A673 (cell line): ENCODE measurements at regions not wholly inside any gene's neighbourhood (a gene's known extent, or its start where the extent isn't known, plus 50 kb on each side); places are given as distances from the start of the nearest gene placed in this dataset.

Source experiments
- BruUV-seq: library from RNA; stranded (reverse); fragments of 400-500 nt; replicated peaks from 2 replicates; lab custom pipeline; 2021; lab: Mats Ljungman, UMichigan
- CTCF ChIA-PET: fragments of 300-600 bp; sonication (Branson Sonifier 250); formaldehyde crosslinking; loops from one replicate; lab custom pipeline; 2022; ENCODE audit warnings: antibody characterized with exemption; lab: Charles Lee
- POLR2A ChIA-PET: fragments of 300-600 bp; sonication (Branson Sonifier 250); formaldehyde crosslinking; loops from one replicate; lab custom pipeline; 2022; ENCODE audit warnings: antibody characterized with exemption; ENCODE audit not compliant: low non-redundant PET; lab: Charles Lee
- DNase-seq: peaks from one replicate; pipeline ENCODE4 v3.0.0-alpha.2; 2015; ENCODE audit warnings: low spot score
- H3K27ac ChIP-seq: fragments of 200-600 bp; sonication (generic); 2 replicates; pipeline ENCODE4 v1.5.1; 2016; ENCODE audit warnings: mixed run types, low read depth, mild to moderate bottlenecking, mixed read lengths, antibody characterized with exemption, low read length; ENCODE audit not compliant: poor library complexity, severe bottlenecking
- H3K27me3 ChIP-seq: fragments of 200-600 bp; sonication (generic); replicated peaks from 2 replicates; pipeline ENCODE4 v1.6.1; 2017; ENCODE audit warnings: mixed run types, low read depth, mild to moderate bottlenecking, mixed read lengths, antibody characterized with exemption, low read length; ENCODE audit not compliant: insufficient read depth, poor library complexity
- H3K36me3 ChIP-seq: fragments of 200-600 bp; sonication (generic); 2 replicates; pipeline ENCODE4 v1.6.1; 2016; ENCODE audit warnings: mixed run types, mild to moderate bottlenecking, mixed read lengths, antibody characterized with exemption, low read length; ENCODE audit not compliant: insufficient read depth, poor library complexity, severe bottlenecking
- H3K4me1 ChIP-seq: fragments of 200-600 bp; sonication (generic); 2 replicates; pipeline ENCODE4 v1.6.1; 2017; ENCODE audit warnings: mixed run types, mild to moderate bottlenecking, mixed read lengths, antibody characterized with exemption, low read length; ENCODE audit not compliant: insufficient read depth, poor library complexity, severe bottlenecking
- H3K4me3 ChIP-seq: fragments of 200-600 bp; sonication (generic); 2 replicates; pipeline ENCODE4 v1.5.1; 2016; ENCODE audit warnings: low read depth, mixed run types, mild to moderate bottlenecking, mixed read lengths, low read length; ENCODE audit not compliant: poor library complexity, severe bottlenecking
- H3K9me3 ChIP-seq: fragments of 200-600 bp; sonication (generic); 2 replicates; pipeline ENCODE4 v1.6.1; 2016; ENCODE audit warnings: mixed run types, low read depth, mild to moderate bottlenecking, mixed read lengths, antibody characterized with exemption, low read length; ENCODE audit not compliant: poor library complexity, severe bottlenecking
- EZH2 ChIP-seq: fragments of 200-600 bp; sonication (generic); IDR thresholded peaks from 2 replicates; pipeline ENCODE4 v1.6.1; 2017; ENCODE audit warnings: borderline replicate concordance, low read depth, mild to moderate bottlenecking, mixed read lengths, antibody characterized with exemption, low read length; ENCODE audit not compliant: poor library complexity, severe bottlenecking
- intact Hi-C: fragments of 100-400 bp; cut with micrococcal nuclease; formaldehyde crosslinking; loops from one replicate; pipeline ENCODE4 v1.10.0; 2022; ENCODE audit not compliant: unreplicated experiment
- TF ChIP-seq, protein P1 (sequence below): fragments of 300-800, 200-600 bp; sonication (generic); conservative IDR thresholded peaks from 2 replicates; pipeline ENCODE4 v1.5.1; 2017; ENCODE audit warnings: low read depth, mild to moderate bottlenecking, antibody characterized with exemption, low read length, moderate library complexity, mixed read lengths

DNA sequence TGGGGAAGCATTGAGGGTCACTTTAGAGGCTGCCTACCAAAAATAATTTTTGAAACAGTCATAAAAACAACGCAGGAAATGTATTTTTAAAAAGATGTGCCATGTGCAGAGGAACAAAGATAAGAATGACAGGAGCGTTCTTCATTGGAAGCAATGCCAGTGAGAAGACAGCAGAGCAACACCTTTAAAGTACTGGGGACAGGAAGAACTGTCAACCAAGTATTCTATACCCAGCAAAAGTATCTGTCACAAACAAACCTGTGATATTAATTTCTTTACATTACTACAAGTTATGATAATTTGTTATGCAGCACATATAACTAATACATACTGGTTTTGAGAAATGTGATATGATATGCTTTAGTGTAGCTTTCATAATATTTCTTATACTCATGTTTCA lies 675.6 kb downstream of the IRX1 start:
- TF ChIP-seq, protein P1, sequence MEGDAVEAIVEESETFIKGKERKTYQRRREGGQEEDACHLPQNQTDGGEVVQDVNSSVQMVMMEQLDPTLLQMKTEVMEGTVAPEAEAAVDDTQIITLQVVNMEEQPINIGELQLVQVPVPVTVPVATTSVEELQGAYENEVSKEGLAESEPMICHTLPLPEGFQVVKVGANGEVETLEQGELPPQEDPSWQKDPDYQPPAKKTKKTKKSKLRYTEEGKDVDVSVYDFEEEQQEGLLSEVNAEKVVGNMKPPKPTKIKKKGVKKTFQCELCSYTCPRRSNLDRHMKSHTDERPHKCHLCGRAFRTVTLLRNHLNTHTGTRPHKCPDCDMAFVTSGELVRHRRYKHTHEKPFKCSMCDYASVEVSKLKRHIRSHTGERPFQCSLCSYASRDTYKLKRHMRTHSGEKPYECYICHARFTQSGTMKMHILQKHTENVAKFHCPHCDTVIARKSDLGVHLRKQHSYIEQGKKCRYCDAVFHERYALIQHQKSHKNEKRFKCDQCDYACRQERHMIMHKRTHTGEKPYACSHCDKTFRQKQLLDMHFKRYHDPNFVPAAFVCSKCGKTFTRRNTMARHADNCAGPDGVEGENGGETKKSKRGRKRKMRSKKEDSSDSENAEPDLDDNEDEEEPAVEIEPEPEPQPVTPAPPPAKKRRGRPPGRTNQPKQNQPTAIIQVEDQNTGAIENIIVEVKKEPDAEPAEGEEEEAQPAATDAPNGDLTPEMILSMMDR, result no peak
- no peak for TF ChIP-seq EZH2
- Histone ChIP-seq H3K36me3 (no peaks in the 10 kb centered on the region), H3K4me1 (no peaks in the 10 kb centered on the region), H3K4me3 (no peak overlapping the region), H3K27ac (no peak overlapping the region), H3K27me3 (no peaks in the 10 kb centered on the region), H3K9me3 (peaks cover 29% of the 10 kb centered on the region)
- ChIA-PET CTCF (no interaction called here), POLR2A (no interaction called here)
- intact Hi-C loops, result no loop called here
- BruUV-seq, result no TSS peak
- no peak for DNase-seq

DNA sequence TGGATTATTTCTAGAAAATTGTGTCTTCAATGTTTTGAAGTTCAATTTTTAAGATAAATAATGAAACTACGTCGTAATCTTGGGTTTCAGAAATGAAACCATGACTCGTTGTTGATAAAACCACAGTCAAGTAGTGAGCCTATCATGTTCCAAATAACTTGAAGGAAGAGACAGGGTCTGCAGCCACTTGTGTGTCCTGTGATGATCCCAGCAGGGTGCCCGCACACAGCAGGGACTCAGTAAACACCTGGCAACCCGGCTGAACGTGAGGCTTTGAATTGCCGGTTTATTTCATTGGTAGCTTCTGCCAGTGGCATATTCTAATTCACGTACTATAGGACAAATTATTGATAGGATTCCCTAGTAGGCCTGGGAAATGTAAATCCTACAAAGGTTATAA lies 679.6 kb downstream of the IRX1 start:
- BruUV-seq, result no TSS peak
- Histone ChIP-seq H3K9me3 (peaks cover 31% of the 10 kb centered on the region), H3K27ac (no peak overlapping the region), H3K4me1 (no peaks in the 10 kb centered on the region), H3K27me3 (no peaks in the 10 kb centered on the region), H3K4me3 (no peak overlapping the region), H3K36me3 (no peaks in the 10 kb centered on the region)
- POLR2A ChIA-PET, result no interaction called here
- CTCF ChIA-PET, result no interaction called here
- no peak for DNase-seq
- TF ChIP-seq, protein P1, result no peak
- no peak for TF ChIP-seq EZH2
- intact Hi-C loops, result no loop called here

DNA sequence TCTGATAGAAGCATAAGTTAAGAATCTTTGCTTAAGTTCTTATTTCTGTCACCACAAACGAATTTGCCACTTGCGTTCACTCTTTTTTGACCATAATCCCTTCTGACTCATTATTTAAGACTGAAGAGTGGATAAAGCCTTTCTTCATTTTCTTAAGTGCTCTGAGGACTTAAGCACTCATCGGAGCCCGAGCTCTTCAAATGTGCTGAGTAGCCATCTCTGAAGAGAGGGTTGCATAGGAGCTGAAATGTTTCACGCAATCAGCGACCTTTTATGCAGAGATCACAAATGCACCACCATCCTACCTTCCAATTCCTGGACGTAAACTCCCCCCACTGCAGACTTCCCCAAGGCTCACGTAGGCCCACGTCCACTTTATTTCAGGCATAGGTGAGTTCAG lies 699.2 kb downstream of the IRX1 start:
- Histone ChIP-seq H3K27ac (no peak overlapping the region), H3K4me1 (no peaks in the 10 kb centered on the region), H3K27me3 (no peaks in the 10 kb centered on the region), H3K36me3 (no peaks in the 10 kb centered on the region), H3K4me3 (no peak overlapping the region), H3K9me3 (peaks cover 27% of the 10 kb centered on the region)
- ChIA-PET POLR2A (no interaction called here), CTCF (no interaction called here)
- no peak for DNase-seq
- intact Hi-C loops, result no loop called here
- BruUV-seq, result no TSS peak
- TF ChIP-seq, protein P1, result no peak
- no peak for TF ChIP-seq EZH2
